MM.1S (cell line): ENCODE measurements at regions not wholly inside any gene's neighbourhood (a gene's known extent, or its start where the extent isn't known, plus 50 kb on each side); places are given as distances from the start of the nearest gene placed in this dataset.

ENCODE experiments used
- EZH2 ChIP-seq: fragments of 300-600 bp; sonication (generic); optimal IDR thresholded peaks from 2 replicates; pipeline ENCODE3; 2017; ENCODE audit warnings: low read depth, mild to moderate bottlenecking, antibody characterized with exemption, low read length, mixed read lengths
- EZH2phosphoT487 ChIP-seq: fragments of 300-600 bp; sonication (generic); IDR thresholded peaks from 2 replicates; pipeline ENCODE4 v1.6.1; 2018; ENCODE audit warnings: antibody characterized with exemption, low read length

GRCh38 chr18:41513438-41513837 is 441.6 kb upstream of the PIK3C3 start:
- no peak for TF ChIP-seq EZH2
- TF ChIP-seq EZH2phosphoT487 = no peak
